ENCODE measurements at regions not wholly inside any gene's neighbourhood (a gene's known extent, or its start where the extent isn't known, plus 50 kb on each side); places are given as distances from the start of the nearest gene placed in this dataset.

DNA sequence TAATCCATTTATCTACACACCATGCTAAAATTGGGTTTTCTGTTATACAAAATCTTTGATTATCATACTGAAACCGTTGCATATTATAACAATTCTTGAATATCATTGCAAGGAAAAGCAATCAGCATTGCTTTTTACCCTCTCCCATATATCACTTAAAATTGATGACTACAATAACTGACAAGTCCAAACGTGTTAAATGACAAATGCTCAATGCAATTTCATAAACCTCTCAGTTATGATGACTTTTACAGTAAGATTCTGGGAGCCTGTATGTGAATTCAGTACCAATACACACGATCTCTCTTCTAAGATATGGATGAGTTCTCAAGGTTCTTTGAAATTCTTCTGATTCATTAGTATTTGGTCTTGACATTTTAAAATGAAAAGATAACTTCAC lies 368.5 kb upstream of the TRIB2 start:
- no peak for DNase-seq (ENCODE audit: low read depth)

DNA sequence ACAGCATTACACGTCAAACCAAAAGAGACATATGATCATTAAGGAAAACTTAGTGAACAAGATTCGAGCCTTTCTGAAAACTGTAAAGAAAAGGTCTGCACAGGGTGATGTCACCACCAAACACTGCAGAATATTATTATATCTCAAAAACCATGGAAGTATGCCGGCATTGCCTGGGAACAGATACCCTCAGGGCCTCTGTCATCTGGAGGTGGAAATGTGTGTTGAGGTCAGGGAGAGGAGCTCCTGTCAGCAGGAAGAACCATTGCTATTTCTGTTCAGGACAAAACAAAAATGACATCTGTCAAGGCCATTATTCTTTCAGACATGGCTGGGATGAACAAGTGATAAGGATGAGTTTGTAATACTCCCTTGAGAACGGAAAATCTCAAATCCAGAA lies 365.9 kb upstream of the TRIB2 start:
- DNase-seq (ENCODE audit: low read depth) = no peak

DNA sequence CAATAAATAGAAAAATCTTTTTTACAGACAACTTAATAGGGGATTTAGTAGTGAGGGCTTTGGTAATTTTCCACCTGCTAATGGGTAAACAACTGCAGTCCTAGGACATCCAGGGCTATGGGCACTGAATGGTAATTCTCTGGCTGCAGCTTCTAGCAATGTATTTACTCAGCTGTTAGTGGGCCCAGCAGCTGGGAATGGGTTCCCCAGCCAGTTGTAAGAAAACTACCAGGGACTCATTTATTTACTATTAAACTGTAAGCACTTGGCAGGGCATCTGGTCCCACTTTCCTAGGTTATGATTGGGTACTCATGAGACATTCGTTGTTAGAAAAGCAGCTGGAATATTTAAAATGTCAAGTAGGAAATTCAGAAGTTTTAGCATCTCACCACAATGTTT lies 363.8 kb upstream of the TRIB2 start:
- DNase-seq (ENCODE audit: low read depth) = no peak

DNA sequence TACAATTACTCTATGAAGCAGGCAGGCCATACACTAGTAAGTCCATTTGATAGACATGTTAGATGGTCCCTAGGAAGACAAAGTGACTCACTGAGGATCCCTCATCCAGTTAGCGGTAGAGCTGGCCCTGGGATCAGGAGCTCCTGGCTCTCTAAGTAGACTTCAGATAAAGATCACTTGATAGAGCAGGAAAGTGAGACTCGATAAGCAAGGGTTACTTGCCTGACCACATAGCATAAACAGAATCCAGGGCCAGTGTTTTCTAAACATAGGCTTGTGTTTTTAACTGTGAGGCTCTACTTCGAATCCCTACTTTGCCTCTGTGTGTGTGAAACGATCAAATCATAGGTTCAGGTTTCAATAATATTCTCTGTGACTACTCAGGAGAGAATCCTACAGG lies 355.2 kb upstream of the TRIB2 start:
- DNase-seq (ENCODE audit: low read depth) = no peak

DNA sequence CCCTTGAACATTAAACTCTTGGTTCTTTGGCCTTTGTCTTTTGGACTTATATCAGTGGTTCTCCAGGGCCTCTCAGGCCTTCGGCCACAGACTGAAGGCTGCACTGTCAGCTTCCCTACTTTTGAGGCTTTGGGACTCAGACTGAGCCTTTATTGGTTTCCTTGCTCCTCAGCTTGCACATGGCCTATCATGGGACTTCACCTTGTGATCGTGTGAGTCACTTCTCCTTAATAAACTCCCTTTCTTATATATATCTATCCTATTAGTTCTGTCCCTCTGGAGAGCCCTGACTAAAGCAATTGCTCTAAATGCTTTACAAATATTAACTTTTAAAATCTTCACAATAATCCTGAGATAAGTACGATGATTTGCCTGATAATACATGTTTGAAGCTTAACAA lies 353.6 kb upstream of the TRIB2 start:
- no peak for DNase-seq (ENCODE audit: low read depth)

DNA sequence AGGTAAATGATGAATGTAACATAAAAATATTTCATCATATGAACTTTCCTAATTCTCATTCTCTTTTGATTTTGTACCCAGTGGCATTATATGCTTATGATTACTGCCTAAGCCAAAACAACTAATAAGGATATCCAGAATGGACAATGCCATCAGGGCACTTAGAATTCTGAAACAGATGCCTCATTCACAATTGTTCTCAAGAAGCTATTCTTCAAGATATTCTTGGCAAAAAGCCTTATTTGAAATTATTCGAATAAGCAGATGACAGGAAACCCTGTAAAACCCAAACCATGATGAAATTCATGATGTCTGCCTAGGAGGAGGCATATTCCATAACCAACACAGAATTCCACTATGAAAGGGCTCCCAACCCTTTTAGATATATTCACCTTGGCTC lies 353.2 kb upstream of the TRIB2 start:
- no peak for DNase-seq (ENCODE audit: low read depth)

DNA sequence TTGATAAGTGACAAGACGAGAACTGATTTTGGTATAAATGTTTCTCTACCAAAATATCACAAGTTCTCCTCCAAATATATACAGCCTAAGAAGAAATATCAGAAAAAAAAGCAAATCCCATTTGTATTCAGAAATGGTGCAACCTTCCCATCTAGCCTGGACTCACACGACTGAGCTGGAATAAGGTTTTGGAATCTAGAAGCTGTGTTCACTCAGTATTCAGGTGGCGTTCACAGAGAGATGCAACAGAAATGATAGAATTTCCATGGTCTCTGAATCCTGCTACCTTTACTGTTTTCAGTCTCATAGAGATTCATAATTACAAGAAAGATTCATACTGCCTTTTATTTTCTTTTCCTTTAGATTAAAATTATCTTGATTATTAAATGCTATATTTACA lies 347.2 kb upstream of the TRIB2 start:
- no peak for DNase-seq (ENCODE audit: low read depth)

DNA sequence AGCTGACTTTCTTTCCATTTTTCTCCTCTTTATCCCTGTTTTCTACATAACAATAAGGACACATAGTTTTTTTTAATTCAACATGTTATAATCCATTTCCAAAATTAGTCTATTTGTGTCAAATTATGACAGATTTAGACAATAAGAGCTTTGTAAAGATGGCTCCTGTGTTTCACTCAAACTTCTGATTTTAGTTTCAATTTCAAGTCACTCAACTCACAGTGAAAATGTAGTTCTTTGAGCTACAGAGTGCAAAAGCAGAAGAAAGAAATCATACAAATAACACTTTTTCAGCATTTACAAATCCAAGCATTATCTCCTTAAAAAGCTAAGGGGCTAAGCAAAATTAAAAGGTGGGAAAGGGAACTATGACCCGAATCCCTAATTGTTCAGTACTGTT lies 340.7 kb upstream of the TRIB2 start:
- no peak for DNase-seq (ENCODE audit: low read depth)

DNA sequence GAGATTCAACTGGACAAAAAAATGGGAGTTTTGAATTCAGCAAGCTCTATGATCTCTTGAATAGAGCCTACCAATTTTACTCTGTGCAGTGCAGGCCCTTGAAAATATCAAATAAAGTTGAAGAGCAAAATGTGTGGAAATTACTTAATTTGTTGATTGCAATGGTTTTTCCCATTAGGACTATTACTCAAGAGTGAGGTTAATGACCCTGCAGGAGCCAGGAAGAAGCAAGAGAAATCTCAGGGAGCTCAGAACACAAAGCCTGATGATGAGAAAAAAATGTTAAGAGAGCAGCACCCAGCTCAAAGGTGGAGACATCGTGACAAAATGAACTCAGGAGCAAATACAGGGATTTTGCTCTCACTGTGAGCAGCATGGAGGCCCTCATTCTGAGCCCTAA lies 337.6 kb upstream of the TRIB2 start:
- DNase-seq (ENCODE audit: low read depth) = no peak

DNA sequence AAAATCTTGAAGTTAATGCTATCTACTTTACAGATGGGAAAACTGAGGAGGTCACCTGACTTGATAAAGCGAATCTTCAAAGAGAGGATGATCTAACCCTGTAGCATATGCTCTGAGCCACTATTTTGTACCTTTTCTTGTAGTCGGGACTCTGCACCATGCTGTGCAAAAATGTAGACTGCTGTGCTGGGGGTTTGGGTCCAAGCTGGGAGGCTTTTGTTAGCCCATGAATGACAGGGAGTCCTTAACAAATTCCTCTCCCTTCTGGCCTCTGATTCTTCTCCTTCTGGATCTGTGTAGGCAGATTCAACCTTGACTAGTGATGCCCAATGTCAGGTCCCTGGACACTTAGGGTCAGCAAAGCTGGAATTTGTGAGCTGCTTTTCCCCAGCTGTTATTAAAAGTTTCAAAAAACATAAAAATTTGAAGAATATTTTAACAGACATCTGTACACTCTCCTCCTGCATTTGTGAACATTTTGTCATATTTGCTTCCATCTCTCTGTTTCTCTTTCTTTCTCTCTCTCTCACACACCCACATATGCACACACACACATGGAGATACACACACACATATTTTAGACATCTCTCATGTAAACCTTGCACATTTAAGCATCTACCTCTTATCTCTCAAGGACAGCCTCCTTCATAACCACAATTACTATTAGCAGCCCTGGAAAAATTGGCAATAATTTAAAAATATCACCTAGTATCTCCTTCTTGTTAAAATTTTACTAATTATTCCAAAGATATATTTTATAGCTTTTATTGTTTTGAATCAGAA lies 335.0 kb upstream of the TRIB2 start:
- no peak for DNase-seq (ENCODE audit: low read depth)

DNA sequence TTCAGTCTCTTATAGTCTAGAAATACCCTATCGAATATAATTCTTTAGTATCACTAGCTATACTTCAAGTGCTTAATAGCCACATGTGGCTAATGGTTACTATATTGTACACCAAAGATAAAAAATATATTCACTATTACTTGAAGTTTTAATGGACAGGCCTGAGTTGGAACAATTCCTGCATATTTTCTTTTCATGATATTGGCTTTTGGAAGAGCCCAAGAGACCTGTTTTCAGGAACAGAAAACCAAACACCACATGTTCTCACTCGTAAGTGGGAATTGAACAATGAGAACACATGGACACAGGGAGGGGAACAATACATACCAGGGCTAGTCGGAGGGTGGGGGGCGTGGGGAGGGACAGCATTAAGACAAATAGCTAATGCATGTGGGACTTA lies 334.4 kb upstream of the TRIB2 start:
- DNase-seq (ENCODE audit: low read depth) = no peak

DNA sequence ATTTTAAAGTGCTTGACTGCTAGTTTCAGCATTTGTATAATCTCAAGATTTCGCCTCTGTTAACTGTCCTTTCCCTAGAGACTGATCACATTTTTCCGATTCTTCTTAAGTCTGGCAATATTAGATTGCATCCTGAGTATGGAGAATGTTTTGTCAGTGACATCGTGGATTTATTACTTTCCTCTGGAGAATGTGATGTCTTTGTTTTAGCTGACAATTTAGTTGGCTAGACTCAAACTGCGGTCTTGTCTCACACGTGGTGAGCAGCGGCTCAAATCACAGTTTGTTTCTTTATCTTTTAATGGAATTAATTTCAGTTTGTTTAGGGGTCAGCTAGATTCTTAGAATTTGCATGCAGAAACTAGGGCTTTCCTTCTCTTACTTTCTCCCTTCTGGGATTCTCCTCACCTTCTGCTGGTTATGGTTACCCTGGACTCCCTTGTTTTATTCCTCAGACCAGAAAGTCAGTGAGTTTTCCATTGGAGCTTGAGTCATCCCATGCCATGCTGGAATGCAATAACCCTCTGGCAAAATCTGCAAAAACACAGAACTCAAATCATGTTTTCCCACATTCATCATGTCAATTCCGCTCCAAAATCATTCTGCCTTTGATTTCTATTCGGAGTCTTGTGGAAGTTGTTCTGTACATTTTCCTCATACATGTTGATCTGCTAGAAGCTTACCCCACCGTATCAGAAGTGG lies 327.2 kb upstream of the TRIB2 start:
- no peak for DNase-seq (ENCODE audit: low read depth)

DNA sequence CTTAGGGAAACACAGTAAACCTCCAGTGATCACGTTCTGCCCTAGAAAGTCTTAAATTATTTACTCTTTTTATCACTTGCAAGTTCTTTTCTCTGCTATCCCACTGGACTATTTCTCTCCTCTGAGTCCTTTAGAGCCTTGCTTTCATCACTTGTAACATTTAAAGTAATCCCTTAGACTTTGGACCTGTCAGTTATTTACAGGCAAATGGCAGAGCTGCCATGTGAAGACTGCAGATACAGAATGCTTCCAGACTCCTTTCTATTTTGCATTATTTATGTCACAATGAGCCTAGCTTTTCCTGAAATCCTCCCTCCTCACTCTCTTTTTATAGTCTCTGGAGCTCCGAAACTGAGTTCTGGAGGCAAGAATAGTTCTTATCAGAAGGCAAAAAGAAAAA lies 325.6 kb upstream of the TRIB2 start:
- DNase-seq (ENCODE audit: low read depth) = no peak

DNA sequence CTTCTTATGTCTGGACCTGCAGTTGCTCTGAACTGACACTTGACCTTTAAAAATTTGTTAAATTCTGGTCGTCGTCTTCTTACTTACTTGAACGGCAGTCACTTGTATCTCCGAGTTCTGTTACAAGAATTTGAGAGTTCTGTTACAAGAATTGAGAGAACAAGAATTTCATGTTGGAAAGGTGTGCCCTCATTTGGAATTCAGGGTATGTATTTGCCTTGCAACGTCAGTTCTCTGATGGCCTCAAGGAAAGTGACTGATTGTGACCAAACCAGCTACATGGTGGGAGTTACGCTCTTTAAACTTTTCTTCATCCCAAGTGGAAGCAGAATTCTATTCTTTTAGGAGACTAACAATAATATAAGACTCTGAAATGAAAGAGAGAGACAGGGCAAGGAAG lies 320.0 kb upstream of the TRIB2 start:
- DNase-seq (ENCODE audit: low read depth) = no peak

DNA sequence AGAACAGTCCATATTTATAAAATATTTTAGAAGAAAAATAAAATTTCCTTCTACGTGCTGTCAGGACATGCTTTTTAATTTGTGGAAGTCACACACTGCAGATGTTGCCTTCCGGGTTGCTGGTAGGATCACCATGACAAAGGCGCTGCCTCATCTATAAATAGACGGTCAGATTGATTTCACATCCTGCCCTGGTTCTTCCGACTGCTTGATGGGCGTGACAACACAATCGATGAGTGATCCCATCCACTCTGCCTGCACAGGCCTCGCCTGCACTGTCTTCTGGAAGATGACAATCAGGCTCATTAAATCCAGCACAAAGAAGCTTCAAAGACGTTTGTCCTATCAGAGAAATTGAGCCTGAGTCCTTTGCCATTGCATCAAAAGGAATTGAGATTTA lies 318.9 kb upstream of the TRIB2 start:
- DNase-seq (ENCODE audit: low read depth) = no peak

DNA sequence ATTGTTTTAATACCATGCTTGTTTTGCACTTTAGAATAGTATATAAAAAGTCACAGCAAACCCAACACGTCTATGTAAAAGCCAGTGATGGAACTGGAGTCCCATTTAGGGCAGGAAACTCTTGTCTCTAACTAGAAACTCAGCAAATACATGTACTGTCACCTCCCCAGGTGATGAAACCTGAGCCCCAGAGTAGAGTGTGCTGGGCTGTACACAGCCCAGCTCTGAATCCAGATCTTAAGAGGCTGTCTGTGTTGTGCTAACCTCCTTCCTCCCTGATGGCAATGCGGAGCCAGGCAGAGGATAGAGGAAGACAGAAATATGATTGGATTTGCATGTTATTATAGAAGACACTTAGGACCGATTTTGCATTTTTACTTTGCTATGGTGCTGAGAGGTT lies 317.5 kb upstream of the TRIB2 start:
- DNase-seq (ENCODE audit: low read depth) = no peak

DNA sequence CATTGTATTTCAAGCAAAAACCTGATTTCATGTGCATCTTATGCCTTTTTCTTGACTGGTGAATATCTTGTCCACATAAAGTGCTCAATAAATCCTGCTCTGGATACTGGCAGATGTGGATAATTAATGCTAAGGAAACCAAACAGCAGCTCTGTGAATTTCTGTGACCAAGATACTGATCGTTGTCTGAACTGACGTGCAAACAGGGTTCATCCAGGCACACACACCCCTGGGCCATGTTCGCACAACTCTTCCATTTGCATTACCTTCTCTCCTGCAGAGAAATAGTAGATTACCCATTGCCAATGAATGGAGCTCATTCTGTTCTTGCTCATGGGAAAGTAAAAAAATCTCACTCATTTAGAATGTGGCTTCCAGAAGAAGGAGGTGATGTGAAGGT lies 316.2 kb upstream of the TRIB2 start:
- no peak for DNase-seq (ENCODE audit: low read depth)

DNA sequence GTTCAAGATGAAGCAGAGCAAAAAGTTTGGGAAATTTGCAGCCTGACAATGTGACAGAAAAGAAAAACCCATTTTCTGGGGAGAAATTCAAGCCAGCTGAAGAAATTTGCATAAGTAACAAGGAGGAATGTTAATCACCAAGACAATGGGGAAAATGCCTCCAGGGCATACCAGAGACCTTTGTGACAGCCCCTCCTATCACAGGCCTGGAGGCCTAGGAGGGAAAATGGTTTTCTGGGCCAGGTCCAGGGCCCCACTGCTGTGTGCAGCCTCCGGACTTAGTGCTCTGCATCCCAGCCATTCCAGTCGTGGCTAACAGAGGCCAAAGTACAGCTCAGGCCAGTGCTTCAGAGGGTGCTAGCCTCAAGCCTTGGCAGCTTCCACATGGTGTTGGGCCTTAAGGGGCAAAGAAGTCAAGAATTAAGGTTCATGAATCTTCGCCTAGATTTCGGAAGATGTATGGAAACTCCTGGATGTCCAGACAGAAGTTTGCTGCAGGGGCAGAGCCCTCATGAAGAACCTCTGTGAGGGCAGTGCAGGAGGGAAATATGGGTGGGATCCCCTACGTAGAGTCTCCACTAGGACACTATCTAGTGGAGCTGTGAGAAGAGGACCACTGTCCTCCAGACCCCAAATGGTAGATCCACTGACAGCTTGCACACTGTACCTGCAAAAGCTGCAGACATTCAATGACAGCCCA lies 314.1 kb upstream of the TRIB2 start:
- no peak for DNase-seq (ENCODE audit: low read depth)

DNA sequence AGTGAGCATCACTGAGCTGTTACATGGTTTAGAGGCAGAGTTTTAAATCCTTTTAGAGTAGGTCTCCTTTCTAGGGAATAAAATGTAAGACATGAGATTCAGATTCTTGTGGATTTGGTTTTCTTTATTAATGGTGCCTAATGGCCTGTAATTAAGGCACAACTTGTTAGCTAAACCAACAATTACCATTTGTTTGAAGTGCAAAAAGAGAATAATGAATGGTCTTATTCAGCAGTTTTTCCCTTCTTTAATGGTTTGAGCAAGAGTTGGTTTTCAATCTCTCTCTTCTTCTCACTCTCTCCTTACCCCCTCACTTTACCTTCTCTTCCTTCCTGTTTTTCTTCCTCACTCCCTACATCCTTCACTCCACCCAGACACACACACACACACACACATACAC lies 312.2 kb upstream of the TRIB2 start:
- no peak for DNase-seq (ENCODE audit: low read depth)

DNA sequence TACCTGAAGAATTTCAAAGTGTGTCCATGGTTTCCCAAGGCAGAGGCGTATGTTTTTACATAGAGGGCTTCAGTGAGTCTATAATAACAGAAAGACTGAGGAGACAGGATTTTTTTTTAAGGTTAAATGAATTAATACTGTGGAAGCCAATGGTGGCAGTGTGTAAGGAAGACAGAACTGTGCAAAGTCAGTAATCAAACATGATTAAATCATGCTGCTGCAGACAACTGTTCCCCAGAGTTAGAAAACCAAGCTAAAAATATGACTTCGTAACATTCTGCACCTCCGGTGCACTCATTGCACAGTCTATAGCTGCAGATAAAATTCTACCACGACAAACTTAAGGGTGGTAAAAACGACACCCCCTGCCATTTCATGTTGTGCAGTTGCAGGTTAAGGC lies 309.6 kb upstream of the TRIB2 start:
- DNase-seq (ENCODE audit: low read depth) = no peak

DNA sequence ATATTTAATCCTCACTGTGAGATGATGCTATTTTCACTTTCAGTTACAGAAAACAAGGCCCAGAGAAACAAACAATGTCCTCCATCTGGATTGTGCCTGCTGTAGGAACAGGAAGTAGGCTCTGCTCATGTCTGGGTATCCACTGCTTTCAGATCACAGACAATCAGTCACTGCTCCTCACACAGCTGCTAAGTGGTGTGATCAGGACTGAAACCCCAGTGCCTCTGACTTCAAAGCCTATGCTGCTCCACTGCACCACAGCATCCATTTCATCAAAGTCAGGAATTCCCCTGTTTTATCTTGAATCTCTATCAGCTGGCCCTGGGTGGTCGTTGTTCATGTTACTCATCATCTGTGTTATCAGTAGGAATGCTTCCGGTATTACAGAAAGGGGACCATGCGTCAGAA lies 303.8 kb upstream of the TRIB2 start:
- peak; percentile 23 for DNase-seq (ENCODE audit: low read depth)

DNA sequence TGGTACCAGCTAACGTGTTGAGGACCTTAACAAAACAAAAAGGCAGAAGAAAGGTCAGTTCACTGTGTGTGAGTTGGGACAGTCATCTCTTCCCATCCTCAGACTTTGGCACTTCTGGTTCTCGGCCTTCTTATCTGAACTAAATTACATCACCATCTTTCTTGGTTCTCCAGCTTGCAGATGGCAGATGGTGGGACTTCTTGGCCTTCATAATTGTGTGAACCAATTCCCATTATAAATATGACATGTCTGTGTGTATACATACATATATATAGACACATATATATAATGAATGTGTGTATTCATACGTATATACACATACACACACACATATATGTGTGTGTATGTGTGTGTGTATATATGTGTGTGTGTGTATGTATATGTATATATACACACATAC lies 301.2 kb upstream of the TRIB2 start:
- no peak for DNase-seq (ENCODE audit: low read depth)

DNA sequence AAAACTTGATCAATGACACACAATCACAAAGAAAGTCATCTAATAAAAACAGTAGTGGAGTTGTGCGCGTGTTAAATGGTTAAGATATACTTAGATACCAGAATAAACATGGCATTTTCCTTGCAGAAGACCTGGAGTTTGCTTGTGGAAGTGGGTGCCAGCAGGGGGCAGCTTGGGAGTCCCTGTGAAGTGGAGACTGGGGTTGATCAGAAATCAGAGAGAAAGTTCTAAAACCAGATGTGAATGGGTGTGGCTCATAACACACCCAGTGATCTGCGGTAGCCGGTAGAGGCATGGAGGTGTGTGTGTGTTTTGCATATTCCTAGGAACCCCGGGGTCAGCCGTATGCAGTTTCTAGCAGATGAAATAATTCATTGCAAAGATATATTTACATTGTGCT lies 300.1 kb upstream of the TRIB2 start:
- DNase-seq (ENCODE audit: low read depth) = no peak

Data from HS-5 (cell line).